Transverse colon (tissue), 4 donors: ENCODE measurements at regions not wholly inside any gene's neighbourhood (a gene's known extent, or its start where the extent isn't known, plus 50 kb on each side); places are given as distances from the start of the nearest gene placed in this dataset.

ENCODE experiments used
- DNase-seq: peaks from one replicate; pipeline ENCODE4 v3.0.0-alpha.2; 2019
- H3K27ac ChIP-seq, 4 donors: fragments of 200-600 bp; sonication (generic); 2 replicates each; pipeline ENCODE4 v1.5.1; 2016 to 2018; ENCODE audit warnings: inconsistent platforms in 4 of 4
- H3K27me3 ChIP-seq: fragments of 200-600 bp; sonication (generic); 2 replicates; pipeline ENCODE4 v1.5.1; 2017; ENCODE audit warnings: inconsistent platforms
- H3K36me3 ChIP-seq, 4 donors: fragments of 200-600 bp; sonication (generic); 2 replicates each; pipeline ENCODE4 v1.5.1; 2017 to 2019; ENCODE audit warnings: inconsistent platforms in 4 of 4
- H3K4me1 ChIP-seq, 4 donors: fragments of 200-600 bp; sonication (generic); 2 replicates each; pipeline ENCODE4 v1.5.1; 2017 to 2020; ENCODE audit warnings: inconsistent platforms in 4 of 4
- H3K4me3 ChIP-seq, 4 donors: fragments of 200-600 bp; sonication (generic); 1 replicate in 1 of 4; 2 replicates in 3 of 4; pipeline versions ENCODE4 v1.5.1 to v1.6.1; 2017 to 2019; ENCODE audit warnings: inconsistent platforms in 4 of 4
- H3K9me3 ChIP-seq, 2 donors: fragments of 200-600 bp; sonication (generic); 2 replicates each; pipeline ENCODE4 v1.5.1; 2017 to 2019; ENCODE audit warnings: inconsistent platforms in 2 of 2
- CTCF ChIP-seq, 5 experiments: fragments of 200-600 bp in 3 of 5; fragments of 450-650 bp in 2 of 5; sonication (generic) in 3 of 5; IDR thresholded peaks; 1 replicate in 2 of 5; 2 replicates in 3 of 5; pipeline ENCODE4 v1.5.1; 2016 to 2017; ENCODE audit warnings: antibody characterized with exemption in 5 of 5, inconsistent platforms in 3 of 5, mild to moderate bottlenecking in 2 of 5, moderate library complexity in 1 of 5
- EP300 ChIP-seq: sonication (generic); formaldehyde crosslinking; IDR thresholded peaks from one replicate; pipeline ENCODE4 v1.6.1; 2017; ENCODE audit warnings: antibody characterized with exemption, low read depth
- POLR2A ChIP-seq: fragments of 450-650 bp; IDR thresholded peaks from one replicate; pipeline ENCODE4 v1.6.1; 2016; ENCODE audit warnings: antibody characterized with exemption, mild to moderate bottlenecking, moderate library complexity
- POLR2AphosphoS5 ChIP-seq, 3 donors: sonication (generic); formaldehyde crosslinking; IDR thresholded peaks; one replicate each; pipeline ENCODE4 v1.6.1; 2016; ENCODE audit warnings: antibody characterized with exemption in 3 of 3
- WGBS, 2 donors: methylation state at CpG; one replicate each; pipeline ENCODE4 v1.1.5; 2018; ENCODE audit warnings: low coverage in 1 of 2; 5-methylcytosine and 5-hydroxymethylcytosine counted together
- in situ Hi-C, 4 donors: fragments of 200-750 bp; cut with MboI; loops; one replicate each; pipeline versions ENCODE4 v1.15.0 to v1.15.1; 2017; ENCODE audit warnings: low sequenced_read_pairs in 3 of 4, low pct_ligation_motif_present in 1 of 4, low pct_unique_long_range_greater_than_20kb in 1 of 4
- intact Hi-C: fragments of 100-400 bp; cut with DNase I; formaldehyde crosslinking; loops from one replicate; pipeline ENCODE4 v1.15.1; 2023; ENCODE audit warnings: low total_unique reads

- intact Hi-C loops (no loop called here), in situ Hi-C loops (no loop called here)
- H3K27ac ChIP-seq: no peak overlapping the region
- H3K36me3 ChIP-seq: no peaks in the 10 kb centered on the region
- H3K4me3 ChIP-seq: no peak overlapping the region
- DNase-seq: no peak
- H3K27me3 ChIP-seq: no peaks in the 10 kb centered on the region
- no peaks in the 10 kb centered on the region for H3K9me3 ChIP-seq
- no peaks in the 10 kb centered on the region for H3K4me1 ChIP-seq
- 61 to 70% methylated on average over 4 of the region's 4 CpGs for WGBS, 2 donors
- TF ChIP-seq POLR2AphosphoS5 (IDR thresholded peaks at IDR 0.05): no peak
- TF ChIP-seq CTCF (IDR thresholded peaks at IDR 0.05): no peak
- no peak for TF ChIP-seq POLR2A
- TF ChIP-seq EP300: no peak
Observed at GRCh38 chr9:115951977-115952376, 201.6 kb upstream of the PAPPA start.

GRCh38 chr9:115952430-115953292, 200.9 kb upstream of the PAPPA start:
- Histone ChIP-seq H3K27me3 (no peaks in the 10 kb centered on the region), H3K36me3 (no peaks in the 10 kb centered on the region), H3K4me1 (no peaks in the 10 kb centered on the region), H3K9me3 (no peaks in the 10 kb centered on the region), H3K27ac (no peak overlapping the region), H3K4me3 (no peak overlapping the region)
- intact Hi-C loops (no loop called here), in situ Hi-C loops (no loop called here)
- no peak for TF ChIP-seq CTCF (IDR thresholded peaks at IDR 0.05)
- no peak for TF ChIP-seq POLR2A
- TF ChIP-seq EP300: no peak
- no peak for TF ChIP-seq POLR2AphosphoS5 (IDR thresholded peaks at IDR 0.05)
- no peak for DNase-seq
- 57 to 64% methylated on average over 4 of the region's 4 CpGs for WGBS, 2 donors

- Histone ChIP-seq H3K4me3 (no peak overlapping the region), H3K9me3 (no peaks in the 10 kb centered on the region), H3K27ac (no peak overlapping the region), H3K36me3 (no peaks in the 10 kb centered on the region), H3K4me1 (no peaks in the 10 kb centered on the region), H3K27me3 (no peaks in the 10 kb centered on the region)
- in situ Hi-C loops (no loop called here), intact Hi-C loops (no loop called here)
- WGBS, 2 donors: 56 to 75% methylated on average over 2 to 3 of the region's 3 CpGs
- TF ChIP-seq CTCF (IDR thresholded peaks at IDR 0.05) (no peak), EP300 (no peak), POLR2A (no peak), POLR2AphosphoS5 (IDR thresholded peaks at IDR 0.05) (no peak)
- no peak for DNase-seq
Observed at GRCh38 chr9:115956371-115956770, 197.2 kb upstream of the PAPPA start.

GRCh38 chr9:115957585-115957984, 196.0 kb upstream of the PAPPA start:
- Histone ChIP-seq H3K27me3 (no peaks in the 10 kb centered on the region), H3K27ac (no peak overlapping the region), H3K9me3 (no peaks in the 10 kb centered on the region), H3K4me1 (no peaks in the 10 kb centered on the region), H3K36me3 (no peaks in the 10 kb centered on the region), H3K4me3 (no peak overlapping the region)
- TF ChIP-seq CTCF (IDR thresholded peaks at IDR 0.05) (no peak), EP300 (no peak), POLR2AphosphoS5 (IDR thresholded peaks at IDR 0.05) (no peak), POLR2A (no peak)
- in situ Hi-C loops (no loop called here), intact Hi-C loops (no loop called here)
- 44 to 53% methylated on average over 1 to 2 of the region's 2 CpGs for WGBS, 2 donors
- DNase-seq: no peak
